ENCODE measurements at regions not wholly inside any gene's neighbourhood (a gene's known extent, or its start where the extent isn't known, plus 50 kb on each side); places are given as distances from the start of the nearest gene placed in this dataset.

DNA sequence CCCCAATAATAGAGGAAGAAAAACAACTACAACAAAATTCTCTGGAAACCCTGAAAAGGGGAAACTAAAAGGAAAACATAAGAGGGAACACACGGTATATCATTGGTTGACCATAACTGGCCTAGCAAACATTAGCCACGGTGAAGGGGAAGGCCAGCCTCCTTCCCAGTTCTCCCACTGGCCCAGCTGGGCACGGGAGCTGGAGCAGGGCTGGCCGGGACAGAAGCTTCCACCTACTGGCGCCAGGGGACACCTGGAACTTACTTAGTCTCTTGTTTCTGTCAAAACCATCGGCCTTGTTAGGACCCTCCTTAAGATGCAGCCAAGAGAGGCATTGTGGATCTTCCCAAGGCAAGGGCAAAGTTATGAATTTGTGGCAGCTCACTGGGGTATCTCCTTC is 56.1 kb upstream of the DLGAP1 start:
- no peak for DNase-seq (ENCODE audit: low spot score)
- TF ChIP-seq, protein P1, sequence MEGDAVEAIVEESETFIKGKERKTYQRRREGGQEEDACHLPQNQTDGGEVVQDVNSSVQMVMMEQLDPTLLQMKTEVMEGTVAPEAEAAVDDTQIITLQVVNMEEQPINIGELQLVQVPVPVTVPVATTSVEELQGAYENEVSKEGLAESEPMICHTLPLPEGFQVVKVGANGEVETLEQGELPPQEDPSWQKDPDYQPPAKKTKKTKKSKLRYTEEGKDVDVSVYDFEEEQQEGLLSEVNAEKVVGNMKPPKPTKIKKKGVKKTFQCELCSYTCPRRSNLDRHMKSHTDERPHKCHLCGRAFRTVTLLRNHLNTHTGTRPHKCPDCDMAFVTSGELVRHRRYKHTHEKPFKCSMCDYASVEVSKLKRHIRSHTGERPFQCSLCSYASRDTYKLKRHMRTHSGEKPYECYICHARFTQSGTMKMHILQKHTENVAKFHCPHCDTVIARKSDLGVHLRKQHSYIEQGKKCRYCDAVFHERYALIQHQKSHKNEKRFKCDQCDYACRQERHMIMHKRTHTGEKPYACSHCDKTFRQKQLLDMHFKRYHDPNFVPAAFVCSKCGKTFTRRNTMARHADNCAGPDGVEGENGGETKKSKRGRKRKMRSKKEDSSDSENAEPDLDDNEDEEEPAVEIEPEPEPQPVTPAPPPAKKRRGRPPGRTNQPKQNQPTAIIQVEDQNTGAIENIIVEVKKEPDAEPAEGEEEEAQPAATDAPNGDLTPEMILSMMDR (IDR thresholded peaks at IDR 0.05; ENCODE audit: extremely low read depth, insufficient read depth, missing control alignments): no peak
- in situ Hi-C loops (cut with MboI; ENCODE audit: low pct_unique_long_range_greater_than_20kb, low sequenced_read_pairs, unreplicated experiment): loop anchor here (25.0 kb wide), 1 partner anchor 99 kb away; no protein-coding TSS in a partner anchor

DNA sequence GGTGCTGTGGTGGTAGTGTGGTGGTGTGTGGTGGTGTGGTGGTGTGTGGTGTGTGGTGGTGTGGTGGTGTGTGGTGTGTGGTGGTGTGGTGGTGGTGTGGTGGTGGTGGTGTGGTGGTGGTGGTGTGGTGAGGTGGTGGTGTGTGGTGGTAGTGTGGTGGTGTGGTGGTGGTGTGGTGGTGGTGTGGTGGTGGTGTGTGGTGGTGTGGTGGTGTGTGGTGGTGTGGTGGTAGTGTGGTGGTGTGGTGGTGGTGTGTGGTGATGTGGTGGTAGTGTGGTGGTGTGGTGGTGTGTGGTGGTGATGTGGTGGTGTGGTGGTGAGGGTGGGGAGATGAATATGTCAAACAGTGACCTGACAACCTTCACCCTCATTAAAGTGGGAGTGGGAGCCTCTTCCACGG is 55.6 kb upstream of the DLGAP1 start:
- in situ Hi-C loops (cut with MboI; ENCODE audit: low pct_unique_long_range_greater_than_20kb, low sequenced_read_pairs, unreplicated experiment): loop anchor here (25.0 kb wide), 1 partner anchor 98 kb away; no protein-coding TSS in a partner anchor
- peak; percentile 27 for DNase-seq (ENCODE audit: low spot score)
- TF ChIP-seq, protein P1 (IDR thresholded peaks at IDR 0.05; ENCODE audit: extremely low read depth, insufficient read depth, missing control alignments): no peak

DNA sequence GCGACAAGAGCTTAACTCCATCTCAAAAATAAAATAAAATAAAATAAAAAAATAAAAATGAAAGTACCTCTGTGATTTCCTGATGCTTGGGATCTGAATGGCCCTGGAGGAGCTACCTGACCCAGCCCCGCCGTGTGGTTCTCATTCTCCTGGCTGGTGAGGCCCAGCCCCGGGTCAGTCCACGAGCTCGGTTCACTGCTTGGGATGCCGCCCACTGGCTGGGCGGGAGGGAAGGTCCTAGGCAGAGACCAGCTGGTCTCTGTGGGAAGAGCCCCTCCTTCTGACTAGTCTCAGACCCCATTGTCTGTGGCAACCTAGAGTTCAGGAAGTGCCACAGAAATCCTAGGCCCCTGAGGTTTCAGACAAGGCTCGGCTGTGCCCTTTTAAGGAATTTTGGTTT is 55.1 kb upstream of the DLGAP1 start:
- DNase-seq (ENCODE audit: low spot score): no peak
- TF ChIP-seq, protein P1 (IDR thresholded peaks at IDR 0.05; ENCODE audit: extremely low read depth, insufficient read depth, missing control alignments): no peak
- in situ Hi-C loops (cut with MboI; ENCODE audit: low pct_unique_long_range_greater_than_20kb, low sequenced_read_pairs, unreplicated experiment): loop anchor here (25.0 kb wide), 1 partner anchor 98 kb away; no protein-coding TSS in a partner anchor
